Mesenchymal stem cell (in vitro differentiated cells and primary cell): ENCODE measurements at regions not wholly inside any gene's neighbourhood (a gene's known extent, or its start where the extent isn't known, plus 50 kb on each side); places are given as distances from the start of the nearest gene placed in this dataset.
A peak's percentile ranks its signal among the peaks of the same experiment; 100 is the strongest.

Experiments
- DNase-seq: peaks from one replicate; pipeline ENCODE4 v3.0.0-alpha.2; 2013
- H2AFZ ChIP-seq: one replicate; pipeline ENCODE4 v1.6.1; 2013; ENCODE audit warnings: low read depth, mild to moderate bottlenecking, control low read depth, inconsistent platforms, low read length, moderate library complexity
- H2AK5ac ChIP-seq: 2 replicates; pipeline ENCODE4 v1.6.1; 2013; ENCODE audit warnings: low read length, moderate library complexity, mild to moderate bottlenecking, inconsistent platforms; ENCODE audit not compliant: severe bottlenecking
- H2BK120ac ChIP-seq: one replicate; pipeline ENCODE4 v1.6.1; 2013; ENCODE audit warnings: low read depth, mild to moderate bottlenecking, inconsistent platforms, low read length, moderate library complexity
- H2BK12ac ChIP-seq, 2 experiments: one replicate each; pipeline ENCODE4 v1.6.1; 2013; ENCODE audit warnings: inconsistent platforms in 2 of 2, low read length in 2 of 2, mild to moderate bottlenecking in 2 of 2, moderate library complexity in 2 of 2, control low read depth in 1 of 2
- H2BK15ac ChIP-seq: one replicate; pipeline ENCODE4 v1.6.1; 2013; ENCODE audit warnings: mild to moderate bottlenecking, low read depth, inconsistent platforms; ENCODE audit not compliant: poor library complexity, severe bottlenecking
- H2BK5ac ChIP-seq: 2 replicates; pipeline ENCODE4 v1.6.1; 2013; ENCODE audit warnings: low read depth, mild to moderate bottlenecking, low read length, control low read depth, inconsistent platforms; ENCODE audit not compliant: poor library complexity, severe bottlenecking
- H3K14ac ChIP-seq, 2 experiments: one replicate each; pipeline ENCODE4 v1.6.1; 2013; ENCODE audit warnings: inconsistent platforms in 2 of 2, low read length in 2 of 2, control low read depth in 1 of 2, mild to moderate bottlenecking in 1 of 2, moderate library complexity in 1 of 2
- H3K18ac ChIP-seq, 2 experiments: one replicate each; pipeline ENCODE4 v1.6.1; 2013; ENCODE audit warnings: inconsistent platforms in 2 of 2, low read length in 2 of 2, control low read depth in 1 of 2, low read depth in 1 of 2, mild to moderate bottlenecking in 1 of 2
- H3K23ac ChIP-seq, 2 experiments: one replicate each; pipeline ENCODE4 v1.6.1; 2013; ENCODE audit warnings: inconsistent platforms in 2 of 2, low read length in 2 of 2, mild to moderate bottlenecking in 2 of 2, moderate library complexity in 2 of 2, control low read depth in 1 of 2
- H3K27ac ChIP-seq: 2 replicates; pipeline ENCODE4 v1.5.1; 2013; ENCODE audit warnings: mild to moderate bottlenecking, moderate library complexity, low read length, control low read depth, inconsistent platforms; ENCODE audit not compliant: poor library complexity, severe bottlenecking
- H3K27me3 ChIP-seq, 2 experiments: 2 replicates each; pipeline versions ENCODE4 v1.6.1 to v1.7.0; 2013; ENCODE audit warnings: low read length in 2 of 2, mild to moderate bottlenecking in 2 of 2, moderate library complexity in 2 of 2, control low read depth in 1 of 2, inconsistent platforms in 1 of 2; ENCODE audit not compliant: control insufficient read depth in 1 of 2, insufficient read depth in 1 of 2
- H3K36me3 ChIP-seq, 2 experiments: 2 replicates each; pipeline versions ENCODE4 v1.6.1 to v1.7.0; 2013; ENCODE audit warnings: low read length in 2 of 2, control low read depth in 1 of 2, inconsistent platforms in 1 of 2, low read depth in 1 of 2, mild to moderate bottlenecking in 1 of 2; ENCODE audit not compliant: insufficient read depth in 2 of 2, control insufficient read depth in 1 of 2
- H3K4ac ChIP-seq, 2 experiments: one replicate each; pipeline ENCODE4 v1.6.1; 2013; ENCODE audit warnings: inconsistent platforms in 2 of 2, low read length in 2 of 2, mild to moderate bottlenecking in 2 of 2, moderate library complexity in 2 of 2, control low read depth in 1 of 2, low read depth in 1 of 2
- H3K4me1 ChIP-seq: 2 replicates; pipeline ENCODE4 v1.6.1; 2013; ENCODE audit warnings: low read depth, low read length, control low read depth; ENCODE audit not compliant: control insufficient read depth, insufficient read depth
- H3K4me2 ChIP-seq: 2 replicates; pipeline ENCODE4 v1.6.1; 2013; ENCODE audit warnings: low read length, mild to moderate bottlenecking, inconsistent platforms; ENCODE audit not compliant: poor library complexity, severe bottlenecking
- H3K4me3 ChIP-seq, 2 experiments: 2 replicates each; pipeline versions ENCODE4 v1.5.1 to v1.7.0; 2013; ENCODE audit warnings: low read length in 2 of 2, mild to moderate bottlenecking in 2 of 2, control low read depth in 1 of 2, low read depth in 1 of 2; ENCODE audit not compliant: insufficient read depth in 1 of 2
- H3K79me1 ChIP-seq: replicated peaks from 2 replicates; pipeline ENCODE4 v1.6.1; 2013; ENCODE audit warnings: mild to moderate bottlenecking, control low read depth, low read length, inconsistent platforms; ENCODE audit not compliant: poor library complexity, severe bottlenecking
- H3K9ac ChIP-seq: 2 replicates; pipeline ENCODE4 v1.7.0; 2013; ENCODE audit warnings: mild to moderate bottlenecking, low read length, moderate library complexity
- H3K9me3 ChIP-seq: 2 replicates; pipeline ENCODE4 v1.7.0; 2013; ENCODE audit warnings: mild to moderate bottlenecking, low read length; ENCODE audit not compliant: control insufficient read depth
- H4K8ac ChIP-seq: one replicate; pipeline ENCODE4 v1.6.1; 2013; ENCODE audit warnings: inconsistent platforms, mild to moderate bottlenecking, low read length, moderate library complexity
- H4K91ac ChIP-seq: one replicate; pipeline ENCODE4 v1.6.1; 2013; ENCODE audit warnings: mild to moderate bottlenecking, low read length, inconsistent platforms
- WGBS: methylation state at CpG from one replicate; pipeline ENCODE4 v1.1.7; 2013; ENCODE audit warnings: mixed read lengths; 5-methylcytosine and 5-hydroxymethylcytosine counted together

- Histone ChIP-seq H3K4me2 (no peak overlapping the region), H2BK12ac (no peak overlapping the region), H3K4me3 (no peak overlapping the region), H3K36me3 (no peaks in the 10 kb centered on the region), H3K14ac (no peak overlapping the region), H3K9ac (no peak overlapping the region), H3K79me1 (no peaks in the 10 kb centered on the region), H2BK15ac (no peak overlapping the region), H4K91ac (no peak overlapping the region), H3K4me1 (no peaks in the 10 kb centered on the region), H3K27me3 (no peaks in the 10 kb centered on the region), H3K18ac (no peak overlapping the region), H2AFZ (no peak overlapping the region), H3K4ac (no peak overlapping the region), H3K27ac (no peak overlapping the region), H3K9me3 (no peaks in the 10 kb centered on the region), H3K23ac (no peak overlapping the region), H4K8ac (no peak overlapping the region), H2AK5ac (no peak overlapping the region), H2BK120ac (no peak overlapping the region), H2BK5ac (no peak overlapping the region)
- DNase-seq = no peak
- 83% methylated on average over 1 of the region's 1 CpG for WGBS
Measured at GRCh38 chr3:106700981-106701380, 676.3 kb upstream of the CCDC54 start.

- H2BK15ac ChIP-seq = no peak overlapping the region
- H3K9ac ChIP-seq = no peak overlapping the region
- H2AK5ac ChIP-seq = no peak overlapping the region
- H2AFZ ChIP-seq = no peak overlapping the region
- WGBS = 80% methylated on average over 1 of the region's 2 CpGs
- no peaks in the 10 kb centered on the region for H3K79me1 ChIP-seq
- no peak overlapping the region for H3K4me2 ChIP-seq
- no peak overlapping the region for H2BK120ac ChIP-seq
- no peak overlapping the region for H4K8ac ChIP-seq
- H3K18ac ChIP-seq = no peak overlapping the region
- H3K4me3 ChIP-seq = no peak overlapping the region
- no peak overlapping the region for H2BK5ac ChIP-seq
- no peaks in the 10 kb centered on the region for H3K4me1 ChIP-seq
- H3K4ac ChIP-seq = no peak overlapping the region
- no peak for DNase-seq
- no peak overlapping the region for H3K27ac ChIP-seq
- H2BK12ac ChIP-seq = no peak overlapping the region
- no peaks in the 10 kb centered on the region for H3K27me3 ChIP-seq
- H3K14ac ChIP-seq = no peak overlapping the region
- no peak overlapping the region for H3K23ac ChIP-seq
- H3K9me3 ChIP-seq = no peaks in the 10 kb centered on the region
- H3K36me3 ChIP-seq = no peaks in the 10 kb centered on the region
- H4K91ac ChIP-seq = no peak overlapping the region
Measured at GRCh38 chr3:106703524-106703923, 673.7 kb upstream of the CCDC54 start.

GRCh38 chr3:106707347-106707746 is 669.9 kb upstream of the CCDC54 start:
- Histone ChIP-seq H2AK5ac (no peak overlapping the region), H4K91ac (no peak overlapping the region), H4K8ac (no peak overlapping the region), H2AFZ (no peak overlapping the region), H2BK15ac (no peak overlapping the region), H3K18ac (no peak overlapping the region), H3K36me3 (no peaks in the 10 kb centered on the region), H3K9ac (no peak overlapping the region), H2BK120ac (no peak overlapping the region), H3K4me3 (no peak overlapping the region), H3K4ac (no peak overlapping the region), H3K23ac (no peak overlapping the region), H3K9me3 (no peaks in the 10 kb centered on the region), H3K4me1 (no peaks in the 10 kb centered on the region), H2BK5ac (no peak overlapping the region), H3K4me2 (no peak overlapping the region), H3K14ac (no peak overlapping the region), H3K27me3 (no peaks in the 10 kb centered on the region), H3K79me1 (no peaks in the 10 kb centered on the region), H3K27ac (no peak overlapping the region), H2BK12ac (no peak overlapping the region)
- no CpG with 5 or more reads among the region's 1 CpG for WGBS
- DNase-seq = no peak

- 100% methylated on average over 3 of the region's 3 CpGs for WGBS
Measured at GRCh38 chr3:106710596-106710995, 666.6 kb upstream of the CCDC54 start.

More at GRCh38 chr3:106710596-106710995, 666.6 kb upstream of the CCDC54 start:
- Histone ChIP-seq H3K4ac (no peak overlapping the region), H3K4me3 (no peak overlapping the region), H3K9ac (no peak overlapping the region), H2AK5ac (no peak overlapping the region), H3K9me3 (peaks cover 16% of the 10 kb centered on the region), H3K36me3 (no peaks in the 10 kb centered on the region), H4K91ac (no peak overlapping the region), H3K4me2 (no peak overlapping the region), H3K23ac (no peak overlapping the region), H2BK120ac (no peak overlapping the region), H2BK5ac (no peak overlapping the region), H4K8ac (no peak overlapping the region), H2BK12ac (no peak overlapping the region), H3K27me3 (no peaks in the 10 kb centered on the region), H3K14ac (no peak overlapping the region), H3K18ac (no peak overlapping the region), H3K27ac (peak overlapping the region; percentile 31), H2AFZ (no peak overlapping the region), H3K79me1 (no peaks in the 10 kb centered on the region), H3K4me1 (no peaks in the 10 kb centered on the region), H2BK15ac (no peak overlapping the region)
- DNase-seq = no peak
